ENCODE measurements at regions not wholly inside any gene's neighbourhood (a gene's known extent, or its start where the extent isn't known, plus 50 kb on each side); places are given as distances from the start of the nearest gene placed in this dataset.

- TF ChIP-seq CTCF (IDR thresholded peaks at IDR 0.05; ENCODE audit: low read depth, low read length), result no peak
- DNase-seq (ENCODE audit: extremely low read depth, low read depth), result no peak
These were observed 666.9 kb downstream of the NXPH1 start for GRCh38 chr7:9100289-9100688.

GRCh38 chr7:9102846-9103245, 669.4 kb downstream of the NXPH1 start:
- no peak for TF ChIP-seq CTCF (IDR thresholded peaks at IDR 0.05; ENCODE audit: low read depth, low read length)
- no peak for DNase-seq (ENCODE audit: extremely low read depth, low read depth)

GRCh38 chr7:9106747-9107146, 673.3 kb downstream of the NXPH1 start:
- no peak for TF ChIP-seq CTCF (IDR thresholded peaks at IDR 0.05; ENCODE audit: low read depth, low read length)
- DNase-seq (ENCODE audit: extremely low read depth, low read depth), result no peak

GRCh38 chr7:9120331-9120730, 686.9 kb downstream of the NXPH1 start:
- DNase-seq (ENCODE audit: extremely low read depth, low read depth), result no peak
- TF ChIP-seq CTCF (IDR thresholded peaks at IDR 0.05; ENCODE audit: low read depth, low read length), result no peak

- no peak for DNase-seq (ENCODE audit: extremely low read depth, low read depth)
- no peak for TF ChIP-seq CTCF (IDR thresholded peaks at IDR 0.05; ENCODE audit: low read depth, low read length)
These were observed 690.9 kb downstream of the NXPH1 start for GRCh38 chr7:9124320-9124719.

- TF ChIP-seq CTCF (IDR thresholded peaks at IDR 0.05; ENCODE audit: low read depth, low read length), result no peak
- no peak for DNase-seq (ENCODE audit: extremely low read depth, low read depth)
These were observed 691.8 kb downstream of the NXPH1 start for GRCh38 chr7:9125246-9125645.

- no peak for TF ChIP-seq CTCF (IDR thresholded peaks at IDR 0.05; ENCODE audit: low read depth, low read length)
- no peak for DNase-seq (ENCODE audit: extremely low read depth, low read depth)
These were observed 694.5 kb downstream of the NXPH1 start for GRCh38 chr7:9127901-9128300.
